ENCODE measurements at regions not wholly inside any gene's neighbourhood (a gene's known extent, or its start where the extent isn't known, plus 50 kb on each side); places are given as distances from the start of the nearest gene placed in this dataset.
A peak's percentile ranks its signal among the peaks of the same experiment; 100 is the strongest.

- TF ChIP-seq USF2 (IDR thresholded peaks at IDR 0.05): no peak
- TF ChIP-seq, protein P1, sequence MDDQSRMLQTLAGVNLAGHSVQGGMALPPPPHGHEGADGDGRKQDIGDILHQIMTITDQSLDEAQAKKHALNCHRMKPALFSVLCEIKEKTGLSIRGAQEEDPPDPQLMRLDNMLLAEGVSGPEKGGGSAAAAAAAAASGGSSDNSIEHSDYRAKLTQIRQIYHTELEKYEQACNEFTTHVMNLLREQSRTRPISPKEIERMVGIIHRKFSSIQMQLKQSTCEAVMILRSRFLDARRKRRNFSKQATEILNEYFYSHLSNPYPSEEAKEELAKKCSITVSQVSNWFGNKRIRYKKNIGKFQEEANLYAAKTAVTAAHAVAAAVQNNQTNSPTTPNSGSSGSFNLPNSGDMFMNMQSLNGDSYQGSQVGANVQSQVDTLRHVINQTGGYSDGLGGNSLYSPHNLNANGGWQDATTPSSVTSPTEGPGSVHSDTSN (IDR thresholded peaks at IDR 0.05): no peak
Observed at GRCh38 chr12:75628511-75628910, 117.1 kb upstream of the KRR1 start (continued).

GRCh38 chr12:75623631-75624154 is 112.3 kb upstream of the KRR1 start:
- FAIRE-seq (no peak), DNase-seq (ENCODE audit: low read depth in 1 of 2, low spot score in 1 of 2) (peak; percentile 35 to 81), ATAC-seq (peak; percentile 99)
- Histone ChIP-seq H3K4me2 (peak overlapping the region; percentile 27; the same call in 2 of the 3 replicates), H3K27ac (peak overlapping the region; percentile 52 to 86), H3K9me3 (no peaks in the 10 kb centered on the region), H3K4me1 (peaks cover 12% of the 10 kb centered on the region), H3K4me3 (no peak overlapping the region)
- POLR2A ChIA-PET: interaction anchor here (0.7 to 1.1 kb wide), 2 partner anchors 143 to 409 kb away, joined by 3 read pairs; no protein-coding TSS in a partner anchor
- CTCF ChIA-PET: interaction anchor here (0.6 to 1.7 kb wide), 17 partner anchors 9 to 940 kb away, joined by 3 to 8 read pairs (median 4); partner anchors contain the start of gene PHLDA1
- WGBS (ENCODE audit: missing lambda C conversion rate): 35% methylated on average over 4 of the region's 4 CpGs
- no peak for TF ChIP-seq NPAS2 (CRISPR knock-in tag; IDR thresholded peaks at IDR 0.05; ENCODE audit: borderline replicate concordance)
- no peak for TF ChIP-seq ZNF302 (CRISPR knock-in tag; IDR thresholded peaks at IDR 0.05)
- no peak for TF ChIP-seq RARB (CRISPR knock-in tag; IDR thresholded peaks at IDR 0.05)
- TF ChIP-seq NFE2L2 (conservative IDR thresholded peaks at IDR 0.05; ENCODE audit: low read length): no peak
- TF ChIP-seq PHF8 (IDR thresholded peaks at IDR 0.05; ENCODE audit: borderline replicate concordance, low read depth): no peak
- TF ChIP-seq HDAC2 (IDR thresholded peaks at IDR 0.05): no peak
- TF ChIP-seq E2F6 (IDR thresholded peaks at IDR 0.05; ENCODE audit: borderline replicate concordance, low read depth): no peak
- TF ChIP-seq TP53 (CRISPR knock-in tag; IDR thresholded peaks at IDR 0.05): no peak
- no peak for TF ChIP-seq ZC3H11A (IDR thresholded peaks at IDR 0.05)
- TF ChIP-seq TFCP2L1 (CRISPR knock-in tag; IDR thresholded peaks at IDR 0.05): no peak
- no peak for TF ChIP-seq HOXB13 (CRISPR knock-in tag; IDR thresholded peaks at IDR 0.05; ENCODE audit: low read depth)
- TF ChIP-seq CBX8 (IDR thresholded peaks at IDR 0.05): no peak
- TF ChIP-seq MAZ (IDR thresholded peaks at IDR 0.05; ENCODE audit: borderline replicate concordance, low read depth, low read length): no peak
- TF ChIP-seq SREBF2 (IDR thresholded peaks at IDR 0.05): no peak
- TF ChIP-seq JUNB (IDR thresholded peaks at IDR 0.05): no peak
- TF ChIP-seq, protein P2, sequence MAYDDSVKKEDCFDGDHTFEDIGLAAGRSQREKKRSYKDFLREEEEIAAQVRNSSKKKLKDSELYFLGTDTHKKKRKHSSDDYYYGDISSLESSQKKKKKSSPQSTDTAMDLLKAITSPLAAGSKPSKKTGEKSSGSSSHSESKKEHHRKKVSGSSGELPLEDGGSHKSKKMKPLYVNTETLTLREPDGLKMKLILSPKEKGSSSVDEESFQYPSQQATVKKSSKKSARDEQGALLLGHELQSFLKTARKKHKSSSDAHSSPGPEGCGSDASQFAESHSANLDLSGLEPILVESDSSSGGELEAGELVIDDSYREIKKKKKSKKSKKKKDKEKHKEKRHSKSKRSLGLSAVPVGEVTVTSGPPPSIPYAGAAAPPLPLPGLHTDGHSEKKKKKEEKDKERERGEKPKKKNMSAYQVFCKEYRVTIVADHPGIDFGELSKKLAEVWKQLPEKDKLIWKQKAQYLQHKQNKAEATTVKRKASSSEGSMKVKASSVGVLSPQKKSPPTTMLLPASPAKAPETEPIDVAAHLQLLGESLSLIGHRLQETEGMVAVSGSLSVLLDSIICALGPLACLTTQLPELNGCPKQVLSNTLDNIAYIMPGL (CRISPR knock-in tag; IDR thresholded peaks at IDR 0.05; ENCODE audit: borderline replicate concordance): no peak
- TF ChIP-seq FOSB (CRISPR knock-in tag; IDR thresholded peaks at IDR 0.05): no peak
- TF ChIP-seq, protein P3, sequence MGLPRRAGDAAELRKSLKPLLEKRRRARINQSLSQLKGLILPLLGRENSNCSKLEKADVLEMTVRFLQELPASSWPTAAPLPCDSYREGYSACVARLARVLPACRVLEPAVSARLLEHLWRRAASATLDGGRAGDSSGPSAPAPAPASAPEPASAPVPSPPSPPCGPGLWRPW (IDR thresholded peaks at IDR 0.05): no peak
- TF ChIP-seq POLR2A (IDR thresholded peaks at IDR 0.05; ENCODE audit: low read length): no peak
- TF ChIP-seq ESRRA (IDR thresholded peaks at IDR 0.05; ENCODE audit: borderline replicate concordance, low read length): no peak
- TF ChIP-seq MAFK (IDR thresholded peaks at IDR 0.05; ENCODE audit: partially characterized antibody): no peak
- no peak for TF ChIP-seq BHLHE40 (IDR thresholded peaks at IDR 0.05; ENCODE audit: low read depth, low read length)
- TF ChIP-seq NR3C1 (IDR thresholded peaks at IDR 0.05): no peak
- TF ChIP-seq MYC (IDR thresholded peaks at IDR 0.05; ENCODE audit: borderline replicate concordance, low read length): no peak
- TF ChIP-seq CBX2 (IDR thresholded peaks at IDR 0.05; ENCODE audit: borderline replicate concordance, low read depth): no peak
- no peak for TF ChIP-seq POLR2AphosphoS2 (conservative IDR thresholded peaks at IDR 0.05; ENCODE audit: low read length)
- TF ChIP-seq, protein P4, sequence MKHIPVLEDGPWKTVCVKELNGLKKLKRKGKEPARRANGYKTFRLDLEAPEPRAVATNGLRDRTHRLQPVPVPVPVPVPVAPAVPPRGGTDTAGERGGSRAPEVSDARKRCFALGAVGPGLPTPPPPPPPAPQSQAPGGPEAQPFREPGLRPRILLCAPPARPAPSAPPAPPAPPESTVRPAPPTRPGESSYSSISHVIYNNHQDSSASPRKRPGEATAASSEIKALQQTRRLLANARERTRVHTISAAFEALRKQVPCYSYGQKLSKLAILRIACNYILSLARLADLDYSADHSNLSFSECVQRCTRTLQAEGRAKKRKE (CRISPR knock-in tag; IDR thresholded peaks at IDR 0.05; ENCODE audit: low read depth): no peak
- no peak for TF ChIP-seq KDM5A (IDR thresholded peaks at IDR 0.05)
- TF ChIP-seq HOXB5 (CRISPR knock-in tag; IDR thresholded peaks at IDR 0.05): no peak
- TF ChIP-seq, protein P5, sequence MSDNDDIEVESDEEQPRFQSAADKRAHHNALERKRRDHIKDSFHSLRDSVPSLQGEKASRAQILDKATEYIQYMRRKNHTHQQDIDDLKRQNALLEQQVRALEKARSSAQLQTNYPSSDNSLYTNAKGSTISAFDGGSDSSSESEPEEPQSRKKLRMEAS (IDR thresholded peaks at IDR 0.05): no peak
- TF ChIP-seq EHF (CRISPR knock-in tag; IDR thresholded peaks at IDR 0.05): no peak
- no peak for TF ChIP-seq CHD2 (IDR thresholded peaks at IDR 0.05; ENCODE audit: low read length, partially characterized antibody)
- no peak for TF ChIP-seq JUN (IDR thresholded peaks at IDR 0.05)
- TF ChIP-seq, protein P1 (IDR thresholded peaks at IDR 0.05): no peak
- no peak for TF ChIP-seq HEYL (CRISPR knock-in tag; IDR thresholded peaks at IDR 0.05)
